Thyroid gland (tissue), 4 donors: ENCODE measurements at regions not wholly inside any gene's neighbourhood (a gene's known extent, or its start where the extent isn't known, plus 50 kb on each side); places are given as distances from the start of the nearest gene placed in this dataset.

Source experiments
- CTCF ChIP-seq, 6 experiments: fragments of 200-600 bp in 3 of 6; fragments of 450-650 bp in 3 of 6; sonication (generic) in 3 of 6; IDR thresholded peaks; one replicate each; pipeline ENCODE4 v1.5.1; 2016 to 2019; ENCODE audit warnings: antibody characterized with exemption in 6 of 6, mild to moderate bottlenecking in 2 of 6, inconsistent platforms in 1 of 6, moderate library complexity in 1 of 6
- POLR2A ChIP-seq, 2 donors: fragments of 450-650 bp; IDR thresholded peaks; one replicate each; pipeline ENCODE4 v1.6.1; 2017; ENCODE audit warnings: antibody characterized with exemption in 2 of 2, mild to moderate bottlenecking in 2 of 2, moderate library complexity in 1 of 2

- TF ChIP-seq POLR2A (IDR thresholded peaks at IDR 0.05) (no peak), CTCF (IDR thresholded peaks at IDR 0.05) (no peak)
Measured at GRCh38 chr12:29838768-29839167, 55.0 kb upstream of the TMTC1 start.
